HEK293 (cell line): ENCODE measurements at regions not wholly inside any gene's neighbourhood (a gene's known extent, or its start where the extent isn't known, plus 50 kb on each side); places are given as distances from the start of the nearest gene placed in this dataset.

ENCODE experiments used
- CTCF ChIP-seq: fragments of 450-650 bp; formaldehyde crosslinking; IDR thresholded peaks from 2 replicates; pipeline ENCODE4 v1.5.1; 2016; ENCODE audit warnings: missing biosample characterization, missing genetic modification characterization
- PRDM1 ChIP-seq: fragments of 450-650 bp; formaldehyde crosslinking; IDR thresholded peaks from 2 replicates; pipeline ENCODE4; 2016; ENCODE audit warnings: missing biosample characterization, missing genetic modification characterization
- TCF7L2 ChIP-seq: IDR thresholded peaks from 2 replicates; pipeline ENCODE4 v1.6.1; 2011; ENCODE audit warnings: low read depth, mild to moderate bottlenecking, inconsistent platforms, low read length, moderate library complexity, borderline replicate concordance
- ZBTB1 ChIP-seq: fragments of 450-650 bp; formaldehyde crosslinking; IDR thresholded peaks from 2 replicates; pipeline ENCODE4 v1.5.1; 2016; ENCODE audit warnings: missing biosample characterization, missing genetic modification characterization
- ZNF121 ChIP-seq: fragments of 450-650 bp; formaldehyde crosslinking; IDR thresholded peaks from 2 replicates; pipeline ENCODE4 v1.5.1; 2016; ENCODE audit warnings: missing biosample characterization, missing genetic modification characterization
- ZNF274 ChIP-seq, 2 experiments: fragments of 200-500 bp in 1 of 2; fragments of 450-650 bp in 1 of 2; sonication (Bioruptor generic) in 1 of 2; formaldehyde crosslinking in 1 of 2; IDR thresholded peaks; 2 replicates each; pipeline versions ENCODE4 v1.5.1 to v1.6.1; 2014 to 2016; ENCODE audit warnings: borderline replicate concordance in 1 of 2, inconsistent platforms in 1 of 2, low read length in 1 of 2, missing biosample characterization in 1 of 2, missing genetic modification characterization in 1 of 2
- ZNF433 ChIP-seq: fragments of 450-650 bp; formaldehyde crosslinking; IDR thresholded peaks from 2 replicates; pipeline ENCODE4 v1.5.1; 2016; ENCODE audit warnings: missing biosample characterization, missing genetic modification characterization, low read depth
- ZNF704 ChIP-seq: fragments of 450-650 bp; formaldehyde crosslinking; IDR thresholded peaks from 2 replicates; pipeline ENCODE4 v1.5.1; 2016; ENCODE audit warnings: missing biosample characterization, missing genetic modification characterization
- TF ChIP-seq, protein P1 (sequence below): fragments of 450-650 bp; formaldehyde crosslinking; IDR thresholded peaks from 2 replicates; pipeline ENCODE4 v1.5.1; 2016; ENCODE audit warnings: missing biosample characterization, missing genetic modification characterization
- TF ChIP-seq, protein P2 (sequence below): fragments of 450-650 bp; formaldehyde crosslinking; IDR thresholded peaks from 2 replicates; pipeline ENCODE4 v1.5.1; 2016; ENCODE audit warnings: missing biosample characterization, missing genetic modification characterization
- TF ChIP-seq, protein P3 (sequence below): fragments of 450-650 bp; formaldehyde crosslinking; IDR thresholded peaks from 2 replicates; pipeline ENCODE4 v1.5.1; 2016; ENCODE audit warnings: missing biosample characterization, missing genetic modification characterization
- TF ChIP-seq, protein P4 (sequence below): fragments of 450-650 bp; formaldehyde crosslinking; IDR thresholded peaks from 2 replicates; pipeline ENCODE4 v1.5.1; 2016; ENCODE audit warnings: missing biosample characterization, missing genetic modification characterization

GRCh38 chr2:236367506-236368289, 103.5 kb upstream of the ASB18 start:
- TF ChIP-seq, protein P1, sequence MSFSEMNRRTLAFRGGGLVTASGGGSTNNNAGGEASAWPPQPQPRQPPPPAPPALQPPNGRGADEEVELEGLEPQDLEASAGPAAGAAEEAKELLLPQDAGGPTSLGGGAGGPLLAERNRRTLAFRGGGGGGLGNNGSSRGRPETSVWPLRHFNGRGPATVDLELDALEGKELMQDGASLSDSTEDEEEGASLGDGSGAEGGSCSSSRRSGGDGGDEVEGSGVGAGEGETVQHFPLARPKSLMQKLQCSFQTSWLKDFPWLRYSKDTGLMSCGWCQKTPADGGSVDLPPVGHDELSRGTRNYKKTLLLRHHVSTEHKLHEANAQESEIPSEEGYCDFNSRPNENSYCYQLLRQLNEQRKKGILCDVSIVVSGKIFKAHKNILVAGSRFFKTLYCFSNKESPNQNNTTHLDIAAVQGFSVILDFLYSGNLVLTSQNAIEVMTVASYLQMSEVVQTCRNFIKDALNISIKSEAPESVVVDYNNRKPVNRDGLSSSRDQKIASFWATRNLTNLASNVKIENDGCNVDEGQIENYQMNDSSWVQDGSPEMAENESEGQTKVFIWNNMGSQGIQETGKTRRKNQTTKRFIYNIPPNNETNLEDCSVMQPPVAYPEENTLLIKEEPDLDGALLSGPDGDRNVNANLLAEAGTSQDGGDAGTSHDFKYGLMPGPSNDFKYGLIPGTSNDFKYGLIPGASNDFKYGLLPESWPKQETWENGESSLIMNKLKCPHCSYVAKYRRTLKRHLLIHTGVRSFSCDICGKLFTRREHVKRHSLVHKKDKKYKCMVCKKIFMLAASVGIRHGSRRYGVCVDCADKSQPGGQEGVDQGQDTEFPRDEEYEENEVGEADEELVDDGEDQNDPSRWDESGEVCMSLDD (tag by site-specific recombination), result no peak
- no peak for TF ChIP-seq ZNF121
- TF ChIP-seq CTCF (tag by site-specific recombination), result no peak
- no peak for TF ChIP-seq ZBTB1 (tag by site-specific recombination)
- TF ChIP-seq TCF7L2, result no peak
- no peak for TF ChIP-seq ZNF704
- no peak for TF ChIP-seq ZNF274 (IDR thresholded peaks at IDR 0.05; ENCODE audit: low read length)
- no peak for TF ChIP-seq ZNF274 (tag by site-specific recombination; IDR thresholded peaks at IDR 0.05; ENCODE audit: borderline replicate concordance)
- TF ChIP-seq, protein P2, sequence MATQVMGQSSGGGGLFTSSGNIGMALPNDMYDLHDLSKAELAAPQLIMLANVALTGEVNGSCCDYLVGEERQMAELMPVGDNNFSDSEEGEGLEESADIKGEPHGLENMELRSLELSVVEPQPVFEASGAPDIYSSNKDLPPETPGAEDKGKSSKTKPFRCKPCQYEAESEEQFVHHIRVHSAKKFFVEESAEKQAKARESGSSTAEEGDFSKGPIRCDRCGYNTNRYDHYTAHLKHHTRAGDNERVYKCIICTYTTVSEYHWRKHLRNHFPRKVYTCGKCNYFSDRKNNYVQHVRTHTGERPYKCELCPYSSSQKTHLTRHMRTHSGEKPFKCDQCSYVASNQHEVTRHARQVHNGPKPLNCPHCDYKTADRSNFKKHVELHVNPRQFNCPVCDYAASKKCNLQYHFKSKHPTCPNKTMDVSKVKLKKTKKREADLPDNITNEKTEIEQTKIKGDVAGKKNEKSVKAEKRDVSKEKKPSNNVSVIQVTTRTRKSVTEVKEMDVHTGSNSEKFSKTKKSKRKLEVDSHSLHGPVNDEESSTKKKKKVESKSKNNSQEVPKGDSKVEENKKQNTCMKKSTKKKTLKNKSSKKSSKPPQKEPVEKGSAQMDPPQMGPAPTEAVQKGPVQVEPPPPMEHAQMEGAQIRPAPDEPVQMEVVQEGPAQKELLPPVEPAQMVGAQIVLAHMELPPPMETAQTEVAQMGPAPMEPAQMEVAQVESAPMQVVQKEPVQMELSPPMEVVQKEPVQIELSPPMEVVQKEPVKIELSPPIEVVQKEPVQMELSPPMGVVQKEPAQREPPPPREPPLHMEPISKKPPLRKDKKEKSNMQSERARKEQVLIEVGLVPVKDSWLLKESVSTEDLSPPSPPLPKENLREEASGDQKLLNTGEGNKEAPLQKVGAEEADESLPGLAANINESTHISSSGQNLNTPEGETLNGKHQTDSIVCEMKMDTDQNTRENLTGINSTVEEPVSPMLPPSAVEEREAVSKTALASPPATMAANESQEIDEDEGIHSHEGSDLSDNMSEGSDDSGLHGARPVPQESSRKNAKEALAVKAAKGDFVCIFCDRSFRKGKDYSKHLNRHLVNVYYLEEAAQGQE (tag by site-specific recombination), result no peak
- no peak for TF ChIP-seq ZNF433 (tag by site-specific recombination)
- TF ChIP-seq, protein P3, sequence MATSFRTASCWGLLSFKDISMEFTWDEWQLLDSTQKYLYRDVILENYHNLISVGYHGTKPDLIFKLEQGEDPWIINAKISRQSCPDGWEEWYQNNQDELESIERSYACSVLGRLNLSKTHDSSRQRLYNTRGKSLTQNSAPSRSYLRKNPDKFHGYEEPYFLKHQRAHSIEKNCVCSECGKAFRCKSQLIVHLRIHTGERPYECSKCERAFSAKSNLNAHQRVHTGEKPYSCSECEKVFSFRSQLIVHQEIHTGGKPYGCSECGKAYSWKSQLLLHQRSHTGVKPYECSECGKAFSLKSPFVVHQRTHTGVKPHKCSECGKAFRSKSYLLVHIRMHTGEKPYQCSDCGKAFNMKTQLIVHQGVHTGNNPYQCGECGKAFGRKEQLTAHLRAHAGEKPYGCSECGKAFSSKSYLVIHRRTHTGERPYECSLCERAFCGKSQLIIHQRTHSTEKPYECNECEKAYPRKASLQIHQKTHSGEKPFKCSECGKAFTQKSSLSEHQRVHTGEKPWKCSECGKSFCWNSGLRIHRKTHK (tag by site-specific recombination), result no peak
- TF ChIP-seq, protein P4, sequence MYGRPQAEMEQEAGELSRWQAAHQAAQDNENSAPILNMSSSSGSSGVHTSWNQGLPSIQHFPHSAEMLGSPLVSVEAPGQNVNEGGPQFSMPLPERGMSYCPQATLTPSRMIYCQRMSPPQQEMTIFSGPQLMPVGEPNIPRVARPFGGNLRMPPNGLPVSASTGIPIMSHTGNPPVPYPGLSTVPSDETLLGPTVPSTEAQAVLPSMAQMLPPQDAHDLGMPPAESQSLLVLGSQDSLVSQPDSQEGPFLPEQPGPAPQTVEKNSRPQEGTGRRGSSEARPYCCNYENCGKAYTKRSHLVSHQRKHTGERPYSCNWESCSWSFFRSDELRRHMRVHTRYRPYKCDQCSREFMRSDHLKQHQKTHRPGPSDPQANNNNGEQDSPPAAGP (tag by site-specific recombination), result no peak
- no peak for TF ChIP-seq PRDM1 (tag by site-specific recombination)
